HG02588 (cell line): ENCODE measurements at regions not wholly inside any gene's neighbourhood (a gene's known extent, or its start where the extent isn't known, plus 50 kb on each side); places are given as distances from the start of the nearest gene placed in this dataset.
"Not testable (repeated sequence)": the region's sequence is repeated elsewhere in the genome, so short reads cannot be mapped to it uniquely, and the experiment has no call there.

Experiments used
- ATAC-seq: cut with Tn5 transposase; IDR thresholded peaks from one replicate; pipeline ENCODE4 v1.9.1; 2021; ENCODE audit warnings: mild to moderate bottlenecking, moderate library complexity; ENCODE audit not compliant: unreplicated experiment

DNA sequence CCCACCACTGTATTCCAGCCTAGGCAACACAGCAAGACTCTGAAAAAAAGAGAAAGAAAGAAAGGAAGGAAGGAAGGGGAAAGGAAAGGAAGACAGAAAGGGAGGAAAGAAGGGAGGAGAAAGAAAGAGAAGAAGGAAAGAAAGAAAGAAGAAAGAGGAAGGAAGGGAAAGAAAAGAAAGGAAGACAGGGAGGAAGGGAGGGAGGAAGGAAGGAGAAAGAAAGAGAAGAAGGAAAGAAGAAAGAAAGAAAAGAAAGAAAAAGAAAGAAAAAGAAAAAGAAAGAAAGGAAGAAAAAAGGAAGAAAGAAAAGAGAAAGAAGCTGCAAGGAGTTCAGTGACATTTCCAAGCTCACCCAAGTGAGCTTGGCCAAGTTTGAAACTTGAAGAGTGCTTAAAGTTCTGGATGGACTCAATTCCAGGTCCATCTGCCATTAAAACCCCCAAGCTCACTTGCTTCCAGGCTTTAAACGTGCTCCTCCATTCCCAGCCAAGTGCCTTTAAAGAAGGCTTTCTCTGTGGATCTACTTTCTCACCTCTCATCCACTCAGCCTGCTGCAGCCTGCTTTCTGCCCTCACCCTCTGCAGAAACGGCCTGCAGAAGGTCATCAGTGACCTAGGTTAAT is 101.5 kb downstream of the VCPKMT start:
- ATAC-seq = no peak

DNA sequence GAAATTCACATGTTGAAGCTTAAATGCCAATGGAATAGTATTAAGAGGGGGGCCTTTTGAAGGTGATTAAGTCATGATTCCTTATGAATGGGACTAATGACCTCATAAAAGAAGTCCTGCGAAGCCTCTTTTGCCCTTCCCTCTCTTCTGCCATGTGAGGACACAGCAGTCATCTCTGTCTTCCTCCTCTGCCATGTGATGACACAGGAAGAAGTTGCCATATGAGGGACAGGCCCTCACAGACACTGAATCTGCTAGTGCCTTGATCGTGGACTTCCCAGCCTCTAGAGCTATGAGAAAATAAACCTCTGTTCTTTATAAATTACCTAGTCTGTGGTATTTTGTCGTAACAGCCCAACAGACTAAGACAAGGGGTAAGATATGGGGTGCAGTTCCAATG is 100.7 kb downstream of the VCPKMT start:
- ATAC-seq = no peak

DNA sequence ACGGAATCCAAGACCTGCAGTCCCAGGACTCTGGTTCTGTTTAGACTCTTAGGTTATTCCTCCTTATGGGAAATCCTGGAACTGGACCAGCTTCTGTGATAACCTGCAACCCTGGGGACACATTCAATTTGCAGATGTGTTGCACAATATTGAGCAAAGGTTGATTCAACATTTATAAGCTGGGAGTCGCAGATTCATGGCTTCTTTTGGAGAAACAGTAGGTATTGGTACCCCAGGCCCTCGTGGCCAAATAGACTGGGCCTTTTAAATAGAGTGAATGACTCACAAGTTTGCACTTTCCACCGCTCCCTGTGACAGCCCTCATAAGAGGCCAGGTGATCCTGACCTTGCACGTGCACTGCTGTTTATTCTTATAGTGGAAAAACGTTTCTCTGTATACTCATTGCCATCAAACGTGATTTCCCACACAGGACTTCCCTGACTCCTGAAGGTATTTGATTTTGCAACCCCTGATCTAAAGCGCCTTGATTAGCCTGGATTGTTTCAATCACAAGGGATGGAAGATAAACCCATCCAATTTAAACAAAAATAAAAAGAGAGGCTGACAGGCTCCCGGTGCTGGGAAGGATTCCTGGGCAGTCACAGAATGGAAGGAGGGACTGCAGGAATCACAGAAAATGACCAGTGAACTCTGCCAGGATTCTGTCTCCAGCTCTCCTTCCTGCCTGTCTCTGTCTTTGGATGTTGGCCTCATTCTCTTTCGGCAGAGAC is 98.0 kb downstream of the VCPKMT start:
- no peak for ATAC-seq

DNA sequence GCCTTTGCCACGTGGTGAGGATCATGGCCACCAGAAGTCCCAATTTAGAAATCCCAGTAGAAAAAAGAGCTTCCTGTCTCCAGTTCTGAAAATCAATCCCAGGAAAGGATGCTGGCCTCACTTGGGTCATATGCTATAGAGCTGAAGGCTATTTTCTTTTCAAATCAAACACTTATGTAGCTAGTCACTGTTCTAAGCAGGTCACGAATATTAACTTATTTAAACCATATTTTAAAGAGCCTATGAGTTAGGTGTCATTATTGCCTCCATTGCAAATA is 97.5 kb downstream of the VCPKMT start:
- ATAC-seq = no peak

DNA sequence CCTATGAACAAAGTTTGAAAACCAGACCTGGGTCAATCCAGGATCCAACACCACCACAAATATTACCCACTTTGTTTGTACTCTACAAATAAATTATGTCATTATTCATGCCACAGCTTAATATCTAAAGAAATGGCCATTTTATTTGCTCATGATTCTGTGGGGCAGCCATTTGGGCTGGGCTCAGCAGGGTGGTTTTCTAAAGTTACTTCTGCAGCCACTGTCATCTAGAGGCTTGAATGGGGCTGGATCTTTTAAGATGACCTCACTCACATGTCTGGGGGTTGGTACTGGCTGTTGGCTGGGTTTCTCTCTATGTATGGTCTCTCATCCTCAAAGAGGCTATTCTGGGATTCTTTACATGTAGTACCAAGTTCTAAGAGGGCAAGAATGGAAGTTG is 96.2 kb downstream of the VCPKMT start:
- no peak for ATAC-seq

DNA sequence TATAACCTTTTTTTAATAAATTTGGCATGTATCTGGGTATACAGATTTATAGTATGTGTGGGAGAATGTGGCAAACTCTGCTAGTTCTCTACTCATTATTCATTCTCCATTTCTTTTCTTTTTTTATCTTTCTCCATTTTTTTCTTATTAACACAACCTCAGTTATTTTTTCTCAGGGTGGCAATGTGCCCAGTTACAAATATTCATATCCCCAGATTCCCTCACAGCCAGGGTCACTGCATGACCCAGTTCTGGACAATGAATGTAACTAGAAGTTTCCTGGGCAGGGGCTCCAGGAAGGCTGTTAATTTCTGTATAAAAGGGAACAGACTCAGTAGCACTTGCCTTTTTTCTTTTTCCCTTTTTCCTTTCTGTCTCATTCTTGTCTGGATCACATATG is 95.6 kb downstream of the VCPKMT start:
- no peak for ATAC-seq

DNA sequence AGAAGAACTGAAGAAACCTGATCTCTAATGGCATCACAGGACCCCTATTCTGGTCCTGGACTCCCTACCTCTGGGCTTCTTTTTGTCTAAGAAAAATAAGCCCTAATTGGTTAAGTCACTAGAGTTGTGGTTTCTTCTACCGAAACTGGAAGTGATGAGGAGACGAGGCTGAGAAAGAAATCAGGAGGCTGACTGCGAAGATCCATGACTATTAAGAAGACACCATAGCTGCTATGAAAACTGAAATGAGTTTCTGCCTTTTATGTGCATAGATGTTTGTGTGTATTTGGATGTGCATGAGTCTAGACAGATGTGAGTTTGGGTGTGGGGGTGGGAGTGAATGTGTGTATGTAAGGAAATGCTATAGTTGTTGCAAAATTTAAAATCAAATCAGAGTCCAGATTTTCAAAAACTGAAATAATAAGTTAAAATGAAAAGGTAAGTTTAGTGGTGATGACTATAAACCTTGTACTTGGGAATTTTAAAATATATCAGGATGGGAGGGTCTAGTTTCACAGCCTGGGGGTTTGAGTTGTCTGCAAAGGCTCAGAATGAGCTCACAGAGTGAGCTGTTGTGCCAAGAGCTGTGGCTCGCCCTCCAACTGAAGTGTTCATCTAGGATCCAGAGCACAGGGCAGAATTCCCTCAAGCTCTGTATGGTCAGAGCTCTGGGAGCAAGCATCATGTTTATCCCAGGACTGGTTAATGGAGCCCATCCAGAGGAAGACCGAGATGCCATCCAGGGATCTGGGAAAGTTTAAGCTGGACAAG is 94.9 kb downstream of the VCPKMT start:
- no peak for ATAC-seq

DNA sequence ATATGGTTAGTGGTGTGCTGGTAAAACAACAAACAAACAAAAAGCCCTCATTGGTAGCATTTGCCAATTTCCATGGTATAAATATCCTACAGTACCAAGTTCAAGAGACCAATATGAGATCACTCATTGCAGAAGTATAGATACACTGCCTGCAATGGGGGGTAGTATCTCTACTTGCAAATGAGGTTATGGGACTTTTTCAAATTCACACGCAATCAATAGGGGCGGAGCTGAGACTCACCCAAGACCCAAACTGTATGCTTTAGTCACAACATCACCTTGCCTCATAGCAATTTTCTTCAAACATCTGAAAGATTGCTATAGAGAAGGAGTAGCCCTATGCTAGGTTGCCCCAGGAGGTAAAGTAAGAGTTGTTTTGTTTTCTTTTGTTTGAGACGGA is 93.7 kb downstream of the VCPKMT start:
- no peak for ATAC-seq

DNA sequence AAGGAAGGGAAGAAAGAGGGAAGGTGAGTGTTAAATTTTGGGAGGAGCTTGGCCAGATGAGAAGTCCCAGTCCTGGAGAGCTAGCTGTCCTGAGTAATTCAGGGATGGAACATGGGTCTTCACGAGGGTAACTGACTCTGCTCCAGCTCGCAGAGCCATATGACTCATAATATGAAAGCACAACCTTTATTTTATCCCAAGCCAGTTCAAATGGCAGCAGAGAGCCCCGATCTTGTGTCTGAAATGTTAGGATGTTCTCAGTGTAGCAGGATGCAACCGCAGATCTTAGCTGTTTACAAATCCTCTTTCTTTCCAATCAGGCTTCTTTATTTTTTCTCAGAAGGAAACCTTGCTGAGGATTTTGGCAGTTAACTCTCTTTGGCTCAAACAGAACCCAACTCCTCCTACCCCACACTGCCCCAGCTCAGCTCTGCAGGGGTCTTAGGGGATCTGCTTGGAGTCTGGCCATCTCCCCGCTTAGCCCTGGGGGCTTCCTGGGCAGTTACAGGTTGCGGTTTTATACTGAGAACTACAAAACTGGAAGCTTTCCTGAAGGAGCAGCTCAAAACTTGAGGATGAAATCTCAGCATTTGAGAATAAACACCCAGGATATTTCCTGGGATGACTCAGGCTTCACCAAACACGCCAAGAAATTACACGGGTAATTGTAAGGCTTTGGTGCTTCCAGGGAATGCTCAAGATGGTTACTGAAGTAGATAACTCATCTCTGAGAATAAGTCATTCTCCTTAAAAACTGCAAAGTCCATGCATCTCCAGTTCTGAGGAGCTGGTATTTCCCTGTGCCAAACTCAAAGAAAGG is 92.5 kb downstream of the VCPKMT start:
- no peak for ATAC-seq

DNA sequence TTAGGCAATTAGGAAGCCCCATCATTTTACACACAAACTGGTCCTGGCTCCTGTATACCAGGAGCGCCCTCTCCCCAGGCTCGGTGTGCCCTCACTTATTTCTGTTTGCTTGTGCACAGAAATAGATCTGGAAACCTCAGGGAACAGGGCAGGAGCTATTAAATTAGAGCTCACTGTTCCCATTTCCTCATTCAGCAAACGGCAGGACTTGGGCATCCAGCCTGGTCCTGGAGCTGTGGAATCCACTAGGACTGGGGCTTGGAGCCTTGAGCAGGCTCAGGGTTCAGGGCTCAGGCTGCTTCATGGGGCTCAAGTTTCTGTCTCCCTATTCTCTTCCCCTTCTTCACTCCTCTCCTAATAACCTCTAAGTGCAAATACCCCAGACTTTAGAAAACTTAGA is 91.3 kb downstream of the VCPKMT start:
- no peak for ATAC-seq

DNA sequence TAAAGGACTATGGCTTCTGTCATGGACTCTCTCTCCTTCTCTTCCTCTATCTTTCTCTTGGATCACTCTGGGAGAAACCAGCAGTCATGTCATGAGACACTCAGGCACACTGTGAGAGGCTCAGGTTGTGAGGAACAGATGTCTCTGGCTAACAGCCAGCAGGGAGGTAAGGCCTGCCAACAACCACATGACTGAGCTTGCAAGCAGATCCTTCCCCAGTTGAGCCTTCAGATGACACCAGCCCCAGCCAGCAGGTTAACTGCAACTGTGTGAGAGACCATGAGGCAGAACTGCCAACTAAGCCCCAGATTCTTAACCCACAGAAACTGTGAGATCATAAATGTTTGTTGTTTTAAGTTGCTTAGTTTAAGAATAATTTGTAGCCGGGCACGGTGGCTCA is 90.6 kb downstream of the VCPKMT start:
- ATAC-seq = no peak

DNA sequence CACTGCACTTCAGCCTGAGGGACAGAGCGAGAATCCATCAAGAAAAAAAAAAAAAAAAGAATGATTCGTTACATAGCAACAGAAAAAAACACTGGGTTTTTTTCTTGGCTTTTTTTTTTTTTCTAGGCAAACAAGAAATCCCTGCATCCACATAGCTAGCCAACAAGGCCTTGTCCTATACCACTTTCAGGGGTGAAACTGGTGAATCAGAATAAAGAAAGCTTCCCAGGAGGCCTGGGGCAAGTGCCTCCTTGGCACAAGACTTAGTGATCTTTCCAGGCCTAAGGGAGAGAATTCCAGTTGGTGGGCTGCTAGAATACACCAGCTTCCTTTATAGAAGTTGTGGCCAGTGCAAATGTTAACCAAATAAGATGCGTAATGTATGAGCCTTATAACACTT is 90.0 kb downstream of the VCPKMT start:
- no peak for ATAC-seq

DNA sequence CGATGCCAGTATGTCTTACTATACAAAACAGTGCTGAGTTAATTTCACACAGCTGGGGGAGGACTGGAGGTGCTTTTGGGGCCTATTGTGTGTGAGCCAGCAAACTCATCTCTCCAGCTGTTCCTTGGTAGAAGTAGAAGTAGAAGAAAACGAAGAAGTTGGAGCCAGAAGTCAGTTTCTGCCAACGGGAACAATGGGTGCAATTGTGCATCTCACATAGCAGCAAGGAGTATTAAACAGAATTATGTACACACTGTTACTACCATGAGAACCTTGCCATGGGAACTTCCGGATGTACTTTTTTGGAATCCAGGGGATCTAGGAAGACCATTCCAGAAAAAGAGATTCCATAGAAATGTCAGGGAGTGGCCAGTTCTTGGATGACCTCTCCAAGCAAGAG is 88.6 kb downstream of the VCPKMT start:
- ATAC-seq = no peak

DNA sequence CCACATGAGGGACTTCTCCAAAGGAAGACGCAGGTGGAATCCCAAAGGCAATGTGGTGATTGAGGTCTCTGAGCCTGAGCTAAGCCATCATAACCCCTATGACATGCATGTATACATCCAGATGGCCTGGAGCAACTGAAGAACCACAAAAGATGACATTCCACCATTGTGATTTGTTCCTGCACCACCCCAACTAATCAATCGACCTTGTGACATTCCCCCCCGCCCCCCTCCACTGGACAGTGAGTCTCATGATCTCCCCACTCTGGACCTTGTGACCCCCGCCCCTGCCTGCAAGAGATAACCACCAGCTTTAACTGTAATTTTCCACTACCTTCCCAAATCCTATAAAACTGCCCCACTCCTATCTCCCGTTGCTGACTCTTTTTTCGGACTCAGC is 87.9 kb downstream of the VCPKMT start:
- ATAC-seq = no peak

DNA sequence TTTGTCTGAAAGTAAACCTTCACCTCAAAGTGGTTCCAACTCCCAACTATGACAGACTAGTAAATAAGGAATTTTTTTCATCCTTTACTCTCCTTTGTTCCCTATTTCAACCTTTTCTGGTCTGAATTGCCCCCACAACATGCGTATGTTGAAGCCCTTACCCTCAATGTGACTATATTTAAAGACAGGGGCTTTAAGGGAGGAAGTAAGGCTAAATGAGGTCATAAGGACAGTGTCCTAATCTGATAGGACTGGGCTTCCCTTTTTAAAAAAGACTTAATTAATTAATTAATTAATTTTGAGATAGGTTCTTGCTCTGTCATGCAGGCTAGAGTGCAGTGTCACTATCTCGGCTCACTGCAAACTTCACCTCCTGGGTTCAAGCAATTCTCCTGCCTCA is 86.3 kb downstream of the VCPKMT start:
- no peak for ATAC-seq

DNA sequence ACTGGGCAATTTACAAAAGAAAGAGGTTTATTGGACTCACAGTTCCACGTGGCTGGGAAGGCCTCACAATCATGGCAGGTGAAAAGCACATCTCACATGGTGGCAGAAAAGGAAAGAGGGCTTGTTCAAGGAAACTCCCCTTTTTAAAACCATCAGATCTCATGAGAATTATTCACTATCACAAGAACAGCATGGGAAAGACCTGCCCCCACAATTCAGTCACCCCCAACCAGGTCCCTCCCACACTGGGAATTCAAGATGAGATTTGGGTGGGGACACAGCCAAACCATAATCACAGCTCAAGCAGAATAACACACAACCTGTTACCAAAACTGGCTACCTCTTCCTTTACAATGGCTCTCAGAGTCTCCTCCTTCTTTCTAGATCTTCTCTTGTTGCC is 85.5 kb downstream of the VCPKMT start:
- ATAC-seq = not testable (repeated sequence)

DNA sequence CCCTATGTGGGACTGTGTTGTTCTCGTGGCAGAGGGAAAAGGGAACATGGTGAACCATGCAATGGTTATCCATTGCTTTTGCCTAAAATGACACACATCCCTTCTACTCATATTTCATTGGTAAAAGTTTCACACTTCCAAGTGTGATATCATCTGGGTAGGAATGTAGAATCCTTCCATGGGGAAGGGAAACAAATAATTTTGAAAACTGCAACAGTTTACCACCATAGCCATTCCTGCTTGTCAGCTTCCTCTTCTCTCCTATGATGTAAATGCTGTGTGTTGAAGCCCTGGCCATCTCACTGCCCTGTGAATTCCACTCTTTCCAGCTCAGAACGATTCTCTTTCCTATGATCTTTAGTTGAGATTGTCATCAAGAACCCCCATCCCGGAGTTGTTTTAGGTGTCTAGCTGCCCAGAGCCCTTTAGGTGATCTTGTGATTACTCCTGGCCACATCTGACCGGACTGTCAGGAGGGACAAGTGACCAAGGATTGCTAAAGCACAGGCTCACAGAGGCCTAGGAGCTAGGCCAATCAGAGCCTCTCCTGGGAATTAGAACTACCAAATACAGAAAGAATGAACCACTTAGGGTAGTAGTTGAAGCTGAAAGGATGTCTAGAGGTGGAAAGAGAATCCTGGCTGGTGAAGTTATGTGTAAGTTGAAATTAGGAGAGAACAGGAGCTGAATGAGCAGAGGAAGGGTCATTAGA is 84.6 kb downstream of the VCPKMT start:
- ATAC-seq = no peak

DNA sequence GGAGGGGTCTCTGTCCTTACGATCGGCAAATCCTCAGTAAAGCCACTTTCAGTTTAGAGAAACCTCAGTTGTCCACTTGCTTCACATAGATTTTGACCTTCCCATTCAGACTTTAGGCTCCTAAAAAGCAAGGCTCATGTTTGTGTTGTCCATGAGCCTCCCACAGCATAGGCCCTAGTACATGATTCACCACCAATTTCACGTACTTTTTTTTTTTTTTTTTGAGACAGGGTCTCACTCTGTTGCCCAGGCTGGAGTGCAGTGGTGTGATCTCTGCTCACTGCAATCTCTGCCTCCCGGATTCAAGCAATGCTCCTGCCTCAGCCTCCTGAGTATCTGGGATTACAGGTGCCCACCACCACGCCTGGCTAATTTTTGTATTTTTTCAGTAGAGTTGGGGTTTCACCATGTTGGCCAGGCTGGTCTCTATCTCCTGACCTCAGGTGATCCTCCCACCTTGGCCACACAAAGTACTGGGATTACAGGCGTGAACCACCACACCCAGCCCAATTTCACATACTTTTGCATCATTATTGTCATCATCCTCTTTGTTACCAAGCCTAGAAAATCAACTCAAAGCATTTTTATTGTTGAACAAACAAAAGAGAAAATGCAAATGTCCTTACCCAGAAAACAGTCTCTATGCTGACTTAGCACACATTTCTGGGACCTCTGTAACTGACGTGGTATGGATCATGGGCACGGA is 83.8 kb downstream of the VCPKMT start:
- ATAC-seq = not testable (repeated sequence)

DNA sequence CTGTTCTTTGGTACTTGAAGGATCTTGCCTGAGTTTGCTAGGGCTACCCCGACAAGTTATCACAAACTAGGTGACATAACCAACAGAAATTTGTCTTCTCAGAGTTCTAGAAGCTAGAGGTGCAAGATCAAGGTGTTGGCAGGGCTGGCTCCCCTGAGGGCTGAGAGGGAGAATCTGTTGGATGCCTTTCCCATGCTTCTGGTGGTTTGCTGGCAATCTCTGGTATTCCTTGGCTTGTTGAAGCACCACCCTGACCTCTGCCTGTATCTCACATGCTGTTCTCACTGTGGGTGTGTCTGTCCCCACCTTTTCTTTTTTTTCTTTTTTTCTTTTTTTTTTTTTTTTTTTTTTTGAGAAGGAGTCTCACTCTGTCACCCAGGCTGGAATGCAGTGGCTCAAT is 81.2 kb downstream of the VCPKMT start:
- ATAC-seq = no peak

DNA sequence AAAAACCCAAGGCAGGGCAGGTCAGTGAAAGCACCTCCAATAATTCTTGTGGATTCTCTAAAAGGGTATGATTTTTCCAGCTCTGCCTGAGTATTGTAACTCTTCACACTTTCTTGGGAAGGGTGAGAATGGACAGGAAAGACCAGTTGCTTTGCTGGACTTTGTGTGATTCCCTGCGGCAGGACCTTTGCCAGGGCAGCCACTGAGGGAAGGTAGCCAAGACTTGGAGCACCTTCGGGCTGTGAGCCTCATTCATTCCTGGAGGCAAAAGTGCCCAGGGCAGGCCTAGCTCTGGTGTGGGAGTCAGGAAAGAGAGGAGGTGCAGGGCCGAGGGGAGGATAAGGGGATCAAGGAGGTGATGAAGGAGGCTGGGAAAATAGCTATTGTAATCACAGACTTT is 80.2 kb downstream of the VCPKMT start:
- ATAC-seq = no peak
